Mucosa of descending colon (tissue), 3 donors: ENCODE measurements at regions not wholly inside any gene's neighbourhood (a gene's known extent, or its start where the extent isn't known, plus 50 kb on each side); places are given as distances from the start of the nearest gene placed in this dataset.

ENCODE experiments used
- ATAC-seq: fragments of 200-7000 bp; cut with Tn5 transposase; one replicate; pipeline ENCODE4 v1.9.1; 2020; ENCODE audit warnings: mild to moderate bottlenecking, moderate library complexity
- DNase-seq, 3 donors: peaks; one replicate each; pipeline ENCODE4 v3.0.0-alpha.2; 2020
- H3K36me3 ChIP-seq: fragments of 200-600 bp; one replicate; pipeline ENCODE4 v1.8.0; 2021; ENCODE audit warnings: low read depth, mild to moderate bottlenecking
- H3K4me1 ChIP-seq: fragments of 200-600 bp; one replicate; pipeline ENCODE4 v1.8.0; 2021; ENCODE audit warnings: low read depth, mild to moderate bottlenecking
- H3K4me3 ChIP-seq: fragments of 200-600 bp; one replicate; pipeline ENCODE4 v1.8.0; 2021; ENCODE audit warnings: mild to moderate bottlenecking
- H3K9me3 ChIP-seq: fragments of 200-600 bp; one replicate; pipeline ENCODE4 v1.8.0; 2021; ENCODE audit warnings: mild to moderate bottlenecking
- intact Hi-C, 2 donors: fragments of 100-400 bp; cut with DNase I in 1 of 2; cut with micrococcal nuclease in 1 of 2; formaldehyde crosslinking; loops; one replicate each; pipeline versions ENCODE4 v1.11.0 to v1.11.1; 2022; cut with DNase I, micrococcal nuclease
- TF ChIP-seq, protein P1 (sequence below): fragments of 200-600 bp; IDR thresholded peaks from one replicate; pipeline ENCODE4 v1.8.0; 2022; ENCODE audit warnings: antibody characterized with exemption, mild to moderate bottlenecking
- donor health status: DM: no; HTN: no; CAD: no; lungs with moderate emphysema.
- donor health status: DM: no; HTN: no; CAD: no.
- donor health status: DM: no; HTN: yes; CAD: no.

GRCh38 chr6:114713690-114714089 is 370.9 kb upstream of the HS3ST5 start:
- intact Hi-C loops, result no loop called here

DNA sequence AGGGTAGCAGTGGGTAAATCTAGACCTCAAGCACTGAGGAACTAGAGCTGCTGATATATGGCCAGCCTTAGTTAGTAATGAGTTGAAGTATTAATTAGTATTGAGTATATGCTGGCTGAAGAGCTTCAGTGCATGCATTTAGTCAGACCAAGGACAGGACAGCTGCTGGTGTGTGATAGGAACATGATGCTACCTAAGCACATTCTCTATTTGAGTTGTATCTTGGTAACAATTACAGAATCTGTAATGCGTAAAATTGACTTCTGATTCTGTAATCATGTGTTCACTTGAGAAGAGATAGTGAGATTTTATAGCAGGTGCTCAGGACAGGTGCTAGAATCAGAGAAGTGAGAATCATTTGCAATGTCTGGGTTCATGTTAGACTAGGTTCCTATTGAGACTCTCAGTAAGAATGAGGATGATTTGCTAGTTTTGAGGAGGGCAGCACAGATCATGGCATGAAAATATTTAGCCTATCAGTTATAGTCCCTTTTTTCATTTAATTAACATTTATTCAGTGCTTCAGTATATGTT is 369.4 kb upstream of the HS3ST5 start:
- Histone ChIP-seq H3K9me3 (no peaks in the 10 kb centered on the region), H3K36me3 (no peaks in the 10 kb centered on the region), H3K4me3 (no peak overlapping the region), H3K4me1 (no peaks in the 10 kb centered on the region)
- intact Hi-C loops, result no loop called here
- no peak for ATAC-seq
- TF ChIP-seq, protein P1, sequence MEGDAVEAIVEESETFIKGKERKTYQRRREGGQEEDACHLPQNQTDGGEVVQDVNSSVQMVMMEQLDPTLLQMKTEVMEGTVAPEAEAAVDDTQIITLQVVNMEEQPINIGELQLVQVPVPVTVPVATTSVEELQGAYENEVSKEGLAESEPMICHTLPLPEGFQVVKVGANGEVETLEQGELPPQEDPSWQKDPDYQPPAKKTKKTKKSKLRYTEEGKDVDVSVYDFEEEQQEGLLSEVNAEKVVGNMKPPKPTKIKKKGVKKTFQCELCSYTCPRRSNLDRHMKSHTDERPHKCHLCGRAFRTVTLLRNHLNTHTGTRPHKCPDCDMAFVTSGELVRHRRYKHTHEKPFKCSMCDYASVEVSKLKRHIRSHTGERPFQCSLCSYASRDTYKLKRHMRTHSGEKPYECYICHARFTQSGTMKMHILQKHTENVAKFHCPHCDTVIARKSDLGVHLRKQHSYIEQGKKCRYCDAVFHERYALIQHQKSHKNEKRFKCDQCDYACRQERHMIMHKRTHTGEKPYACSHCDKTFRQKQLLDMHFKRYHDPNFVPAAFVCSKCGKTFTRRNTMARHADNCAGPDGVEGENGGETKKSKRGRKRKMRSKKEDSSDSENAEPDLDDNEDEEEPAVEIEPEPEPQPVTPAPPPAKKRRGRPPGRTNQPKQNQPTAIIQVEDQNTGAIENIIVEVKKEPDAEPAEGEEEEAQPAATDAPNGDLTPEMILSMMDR, result no peak
- DNase-seq, result no peak

More at GRCh38 chr6:114713690-114714089, 370.9 kb upstream of the HS3ST5 start:
- Histone ChIP-seq H3K9me3 (no peaks in the 10 kb centered on the region), H3K36me3 (no peaks in the 10 kb centered on the region), H3K4me1 (no peaks in the 10 kb centered on the region), H3K4me3 (no peak overlapping the region)
- TF ChIP-seq, protein P1, result no peak
- no peak for DNase-seq
- ATAC-seq, result no peak

DNA sequence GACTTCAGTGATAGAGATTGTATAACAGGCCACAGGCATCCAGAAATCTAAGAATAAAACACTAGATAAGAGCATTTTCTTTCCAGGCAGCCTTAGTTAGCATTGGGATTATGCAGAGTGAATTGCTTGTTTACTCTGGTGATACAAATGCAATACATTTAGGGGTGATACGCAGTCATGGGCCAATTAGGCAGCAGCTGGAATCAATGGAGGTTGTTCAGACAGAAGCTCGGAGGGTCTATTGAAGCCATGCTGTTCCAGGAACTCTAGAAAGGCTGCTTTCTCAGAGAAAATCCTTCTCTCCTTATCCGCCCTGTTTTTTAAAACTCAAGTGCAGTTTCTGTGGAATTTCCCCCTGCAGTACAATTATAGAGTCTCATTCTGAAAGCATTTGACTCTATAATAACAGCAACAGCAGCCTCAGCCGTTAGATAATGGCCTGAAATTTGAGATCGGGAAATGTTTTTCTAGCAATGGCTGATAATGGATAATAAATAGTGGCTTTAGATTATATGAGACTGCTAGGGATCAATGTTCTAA is 364.3 kb upstream of the HS3ST5 start:
- intact Hi-C loops, result no loop called here
- ATAC-seq (no peak), DNase-seq (no peak)
- no peaks in the 10 kb centered on the region for H3K9me3 ChIP-seq
- TF ChIP-seq, protein P1, result no peak
- no peaks in the 10 kb centered on the region for H3K4me1 ChIP-seq
- no peak overlapping the region for H3K4me3 ChIP-seq
- H3K36me3 ChIP-seq, result no peaks in the 10 kb centered on the region

- TF ChIP-seq, protein P1, result no peak
- Histone ChIP-seq H3K36me3 (no peaks in the 10 kb centered on the region), H3K4me1 (no peaks in the 10 kb centered on the region), H3K9me3 (no peaks in the 10 kb centered on the region), H3K4me3 (no peak overlapping the region)
- no peak for DNase-seq
- intact Hi-C loops, result no loop called here
- no peak for ATAC-seq
Observed at GRCh38 chr6:114690625-114691024, 347.8 kb upstream of the HS3ST5 start.

DNA sequence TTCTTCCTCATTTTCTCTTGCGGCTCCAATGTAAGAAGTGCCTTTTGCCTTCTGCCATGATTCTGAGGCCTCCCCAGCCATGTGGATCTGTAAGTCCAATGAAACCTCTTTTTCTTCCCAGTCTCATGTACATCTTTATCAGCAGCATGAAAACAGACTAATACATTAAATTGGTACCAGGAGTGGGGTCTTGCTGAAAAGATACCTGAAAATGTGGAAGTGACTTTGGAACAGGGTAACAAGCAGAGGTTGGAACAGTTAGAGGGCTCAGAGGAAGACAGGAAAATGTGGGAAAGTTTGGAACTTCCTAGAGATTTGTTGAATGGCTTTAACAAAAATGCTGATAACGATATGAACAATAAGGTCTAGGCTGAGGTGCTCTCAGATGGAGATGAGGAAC is 316.7 kb upstream of the HS3ST5 start:
- Histone ChIP-seq H3K9me3 (no peaks in the 10 kb centered on the region), H3K4me1 (no peaks in the 10 kb centered on the region), H3K36me3 (no peaks in the 10 kb centered on the region), H3K4me3 (no peak overlapping the region)
- TF ChIP-seq, protein P1, result no peak
- intact Hi-C loops, result no loop called here
- no peak for DNase-seq
- ATAC-seq, result no peak

GRCh38 chr6:114651611-114652010 is 308.8 kb upstream of the HS3ST5 start:
- no peaks in the 10 kb centered on the region for H3K4me1 ChIP-seq
- H3K9me3 ChIP-seq, result no peaks in the 10 kb centered on the region
- intact Hi-C loops, result no loop called here
- H3K4me3 ChIP-seq, result no peak overlapping the region
- H3K36me3 ChIP-seq, result no peaks in the 10 kb centered on the region
- TF ChIP-seq, protein P1, result no peak
- DNase-seq (no peak), ATAC-seq (no peak)
